ENCODE measurements at regions not wholly inside any gene's neighbourhood (a gene's known extent, or its start where the extent isn't known, plus 50 kb on each side); places are given as distances from the start of the nearest gene placed in this dataset.

DNA sequence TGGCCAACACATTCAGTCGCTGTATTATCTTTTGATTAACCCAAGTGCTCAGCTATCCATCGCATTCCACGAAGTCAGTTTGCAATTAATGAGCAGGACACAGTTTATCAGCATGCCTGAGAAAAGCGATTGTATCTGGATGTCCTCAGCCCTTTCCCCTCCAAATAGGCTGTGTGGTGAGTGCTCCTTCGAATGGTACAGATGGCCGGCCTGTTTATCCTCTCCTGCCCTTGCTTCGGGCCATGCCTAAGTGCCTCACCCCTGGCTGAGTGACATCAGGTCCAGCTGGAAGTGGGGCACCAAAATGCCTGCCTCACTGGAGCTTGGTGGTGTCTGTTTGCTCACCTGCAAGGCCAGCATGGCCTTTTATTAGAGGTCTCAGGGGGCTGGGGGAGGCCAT lies 317.3 kb downstream of the GADD45G start:
- Histone ChIP-seq H3K9ac (ENCODE audit: low read depth in 1 of 3, low read length in 3 of 3) (no peak overlapping the region), H3K36me3 (ENCODE audit: control insufficient read depth in 3 of 3, insufficient read depth in 3 of 3, low read length in 3 of 3) (no peaks in the 10 kb centered on the region), H3K27me3 (ENCODE audit: control insufficient read depth in 3 of 3, insufficient read depth in 3 of 3, low read length in 3 of 3) (no peaks in the 10 kb centered on the region), H3K27ac (ENCODE audit: low read depth, low read length) (no peak overlapping the region), H3K4me1 (ENCODE audit: control insufficient read depth in 3 of 3, insufficient read depth in 3 of 3, low read length in 3 of 3) (peaks cover 0 to 8% (median 3%) of the 10 kb centered on the region in 3 donors), H3K9me3 (ENCODE audit: control insufficient read depth in 3 of 3, low read length in 3 of 3) (no peaks in the 10 kb centered on the region), H3K4me3 (ENCODE audit: low read length in 3 of 3) (no peak overlapping the region)

DNA sequence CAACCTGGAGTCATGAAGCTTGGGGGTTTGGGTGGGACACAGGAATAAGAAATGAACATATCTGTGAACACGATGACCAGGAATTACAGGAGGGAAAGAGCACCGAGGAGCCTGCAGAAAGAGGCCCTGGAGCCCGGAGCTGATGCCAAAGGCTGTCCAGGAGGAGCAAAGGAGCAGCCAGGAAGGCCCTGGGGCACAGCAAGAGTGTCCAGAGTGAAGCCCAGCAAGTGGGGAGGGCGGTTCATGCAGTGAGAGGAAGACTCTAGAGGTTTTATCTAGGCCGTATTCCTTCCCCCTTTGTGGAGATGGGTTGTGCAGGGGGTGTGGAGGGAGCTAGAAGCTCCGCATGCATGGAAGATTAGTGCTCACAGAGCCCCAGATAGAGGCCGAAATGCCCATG lies 318.4 kb downstream of the GADD45G start:
- H3K27ac ChIP-seq (ENCODE audit: low read depth, low read length), result no peak overlapping the region
- H3K4me1 ChIP-seq (ENCODE audit: control insufficient read depth in 3 of 3, insufficient read depth in 3 of 3, low read length in 3 of 3), result peaks cover under 1 to 15% (median 6%) of the 10 kb centered on the region in 3 donors
- no peaks in the 10 kb centered on the region for H3K36me3 ChIP-seq (ENCODE audit: control insufficient read depth in 3 of 3, insufficient read depth in 3 of 3, low read length in 3 of 3)
- H3K9ac ChIP-seq (ENCODE audit: low read depth in 1 of 3, low read length in 3 of 3), result no peak overlapping the region
- no peaks in the 10 kb centered on the region for H3K9me3 ChIP-seq (ENCODE audit: control insufficient read depth in 3 of 3, low read length in 3 of 3)
- H3K4me3 ChIP-seq (ENCODE audit: low read length in 3 of 3), result no peak overlapping the region
- H3K27me3 ChIP-seq (ENCODE audit: control insufficient read depth in 3 of 3, insufficient read depth in 3 of 3, low read length in 3 of 3), result no peaks in the 10 kb centered on the region

DNA sequence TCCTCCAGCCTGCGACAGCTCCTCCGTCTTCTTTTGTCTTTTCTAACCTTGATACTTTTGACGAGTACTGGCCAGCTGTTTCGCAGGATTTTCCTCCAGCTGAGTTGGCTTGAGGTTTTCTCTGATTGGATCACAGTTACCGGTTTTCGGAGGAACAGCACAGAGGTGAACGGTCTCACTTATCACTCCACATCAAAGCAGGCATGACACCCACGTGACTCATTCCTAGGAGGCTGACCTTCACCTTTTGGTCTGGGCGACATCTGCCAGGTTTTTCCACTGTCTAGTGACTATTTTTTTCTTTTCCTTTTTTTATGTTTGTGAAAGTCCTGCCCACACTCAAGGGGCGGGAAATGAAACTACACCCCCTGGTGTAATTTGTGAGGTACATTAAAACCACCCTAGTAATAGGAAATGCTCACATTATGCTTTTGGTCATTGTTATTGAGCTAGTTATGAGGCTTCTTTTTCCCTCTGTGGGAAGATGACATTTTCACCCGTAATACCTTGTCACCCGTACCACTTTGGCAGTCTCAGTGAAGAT lies 319.2 kb downstream of the GADD45G start:
- Histone ChIP-seq H3K4me1 (ENCODE audit: control insufficient read depth in 3 of 3, insufficient read depth in 3 of 3, low read length in 3 of 3) (peaks cover 8 to 24% (median 14%) of the 10 kb centered on the region in 3 donors), H3K9ac (ENCODE audit: low read depth in 1 of 3, low read length in 3 of 3) (peak overlapping the region in 1 of 3 donors; percentile 5), H3K27me3 (ENCODE audit: control insufficient read depth in 3 of 3, insufficient read depth in 3 of 3, low read length in 3 of 3) (no peaks in the 10 kb centered on the region), H3K4me3 (ENCODE audit: low read length in 3 of 3) (no peak overlapping the region), H3K36me3 (ENCODE audit: control insufficient read depth in 3 of 3, insufficient read depth in 3 of 3, low read length in 3 of 3) (no peaks in the 10 kb centered on the region), H3K9me3 (ENCODE audit: control insufficient read depth in 3 of 3, low read length in 3 of 3) (no peaks in the 10 kb centered on the region), H3K27ac (ENCODE audit: low read depth, low read length) (no peak overlapping the region)

DNA sequence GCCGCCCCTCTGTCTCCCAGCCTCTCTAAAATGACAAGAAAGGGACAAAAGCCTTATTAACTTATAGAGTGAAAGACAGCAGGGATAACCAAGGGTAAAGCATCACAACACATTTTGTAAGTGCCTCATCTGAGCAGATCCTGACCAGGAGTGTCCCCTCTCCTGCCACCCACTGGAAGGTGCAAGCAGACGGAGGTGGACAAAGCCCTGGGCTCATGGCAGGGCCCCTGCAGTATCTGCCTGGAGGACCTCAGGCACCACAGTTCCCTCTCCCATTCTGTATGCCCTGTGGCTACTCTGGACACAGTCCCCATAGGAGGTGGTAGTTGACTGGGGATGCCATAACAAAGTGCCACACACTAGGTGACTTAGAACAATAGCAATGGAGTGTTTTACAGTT lies 319.8 kb downstream of the GADD45G start:
- no peaks in the 10 kb centered on the region for H3K9me3 ChIP-seq (ENCODE audit: control insufficient read depth in 3 of 3, low read length in 3 of 3)

DNA sequence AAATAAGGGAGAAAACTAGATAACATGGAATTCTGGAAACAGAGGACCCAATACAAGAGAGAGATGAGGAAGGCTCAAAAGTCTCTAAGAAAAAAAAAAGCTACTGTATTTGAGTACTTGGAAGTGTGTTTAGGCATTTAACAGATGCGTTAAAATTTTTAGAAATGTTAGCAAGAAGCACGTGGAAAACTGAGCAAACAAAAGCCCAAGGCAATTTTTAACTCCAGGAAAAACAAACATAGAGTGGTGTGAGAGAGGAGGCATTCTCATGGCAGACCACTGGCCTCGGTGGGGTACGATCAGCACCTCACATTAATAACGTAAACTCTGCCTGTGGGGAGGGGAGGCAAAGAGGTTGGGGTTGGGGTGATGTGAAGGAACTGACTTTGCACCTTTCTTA lies 321.4 kb downstream of the GADD45G start:
- no peaks in the 10 kb centered on the region for H3K27me3 ChIP-seq (ENCODE audit: control insufficient read depth in 3 of 3, insufficient read depth in 3 of 3, low read length in 3 of 3)
- no peak overlapping the region for H3K4me3 ChIP-seq (ENCODE audit: low read length in 3 of 3)
- no peaks in the 10 kb centered on the region for H3K9me3 ChIP-seq (ENCODE audit: control insufficient read depth in 3 of 3, low read length in 3 of 3)
- no peak overlapping the region for H3K9ac ChIP-seq (ENCODE audit: low read depth in 1 of 3, low read length in 3 of 3)
- H3K4me1 ChIP-seq (ENCODE audit: control insufficient read depth in 3 of 3, insufficient read depth in 3 of 3, low read length in 3 of 3), result peaks cover 22 to 36% (median 31%) of the 10 kb centered on the region in 3 donors
- no peak overlapping the region for H3K27ac ChIP-seq (ENCODE audit: low read depth, low read length)
- H3K36me3 ChIP-seq (ENCODE audit: control insufficient read depth in 3 of 3, insufficient read depth in 3 of 3, low read length in 3 of 3), result no peaks in the 10 kb centered on the region

More for the DNA sequence above, 319.8 kb downstream of the GADD45G start:
- Histone ChIP-seq H3K9ac (ENCODE audit: low read depth in 1 of 3, low read length in 3 of 3) (no peak overlapping the region), H3K4me1 (ENCODE audit: control insufficient read depth in 3 of 3, insufficient read depth in 3 of 3, low read length in 3 of 3) (peaks cover 13 to 26% (median 20%) of the 10 kb centered on the region in 3 donors), H3K27ac (ENCODE audit: low read depth, low read length) (no peak overlapping the region), H3K36me3 (ENCODE audit: control insufficient read depth in 3 of 3, insufficient read depth in 3 of 3, low read length in 3 of 3) (no peaks in the 10 kb centered on the region), H3K4me3 (ENCODE audit: low read length in 3 of 3) (no peak overlapping the region), H3K27me3 (ENCODE audit: control insufficient read depth in 3 of 3, insufficient read depth in 3 of 3, low read length in 3 of 3) (no peaks in the 10 kb centered on the region)

DNA sequence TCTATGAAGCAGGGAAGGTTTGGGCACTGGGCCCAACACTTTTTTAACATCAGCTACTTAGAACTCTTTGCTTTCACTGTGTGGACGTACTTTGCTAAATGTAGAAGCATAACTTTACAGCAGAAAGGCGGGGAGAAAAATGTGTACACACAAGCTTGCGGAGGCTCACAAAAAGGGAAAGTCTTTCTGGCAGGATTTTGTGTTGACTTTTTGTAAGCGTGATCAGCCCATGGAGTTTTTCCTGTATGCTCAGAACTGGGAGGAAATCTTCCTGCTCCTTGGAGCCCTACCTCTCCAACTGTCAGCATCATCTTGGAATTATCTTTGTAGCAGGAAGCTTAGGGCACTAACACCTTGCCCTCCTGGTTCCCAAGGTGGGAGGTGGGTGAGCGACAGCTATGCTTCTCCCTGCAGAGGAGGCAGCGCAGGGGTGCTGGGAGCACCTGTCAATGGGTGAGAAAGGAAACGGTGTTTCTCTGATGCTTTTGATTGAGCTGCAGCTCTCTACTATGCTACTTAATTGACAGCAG lies 321.9 kb downstream of the GADD45G start:
- no peak overlapping the region for H3K27ac ChIP-seq (ENCODE audit: low read depth, low read length)
- H3K9me3 ChIP-seq (ENCODE audit: control insufficient read depth in 3 of 3, low read length in 3 of 3), result no peaks in the 10 kb centered on the region
- H3K27me3 ChIP-seq (ENCODE audit: control insufficient read depth in 3 of 3, insufficient read depth in 3 of 3, low read length in 3 of 3), result no peaks in the 10 kb centered on the region
- no peak overlapping the region for H3K4me3 ChIP-seq (ENCODE audit: low read length in 3 of 3)
- H3K36me3 ChIP-seq (ENCODE audit: control insufficient read depth in 3 of 3, insufficient read depth in 3 of 3, low read length in 3 of 3), result no peaks in the 10 kb centered on the region
- peaks cover 22 to 36% (median 31%) of the 10 kb centered on the region in 3 donors for H3K4me1 ChIP-seq (ENCODE audit: control insufficient read depth in 3 of 3, insufficient read depth in 3 of 3, low read length in 3 of 3)
- H3K9ac ChIP-seq (ENCODE audit: low read depth in 1 of 3, low read length in 3 of 3), result no peak overlapping the region

DNA sequence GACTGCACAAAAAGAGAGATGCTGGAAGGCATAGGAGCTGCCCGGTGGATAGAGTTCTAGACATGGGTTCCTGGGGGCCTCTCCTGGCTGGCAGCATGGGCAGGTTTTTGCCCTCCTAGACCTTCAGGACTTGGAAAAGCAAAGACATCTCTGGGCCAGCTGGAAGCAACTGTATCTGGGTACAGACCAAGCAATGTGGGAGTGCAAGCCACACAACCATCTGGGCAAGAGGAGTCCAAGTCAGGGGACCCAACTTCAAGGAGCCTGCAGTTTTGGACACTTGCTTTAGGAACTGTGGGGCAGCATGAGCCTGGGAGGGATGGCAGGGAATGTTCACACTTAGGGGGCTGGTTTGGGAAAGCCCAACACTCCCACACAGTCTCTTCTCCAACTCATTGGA lies 323.3 kb downstream of the GADD45G start:
- no peaks in the 10 kb centered on the region for H3K9me3 ChIP-seq (ENCODE audit: control insufficient read depth in 3 of 3, low read length in 3 of 3)

DNA sequence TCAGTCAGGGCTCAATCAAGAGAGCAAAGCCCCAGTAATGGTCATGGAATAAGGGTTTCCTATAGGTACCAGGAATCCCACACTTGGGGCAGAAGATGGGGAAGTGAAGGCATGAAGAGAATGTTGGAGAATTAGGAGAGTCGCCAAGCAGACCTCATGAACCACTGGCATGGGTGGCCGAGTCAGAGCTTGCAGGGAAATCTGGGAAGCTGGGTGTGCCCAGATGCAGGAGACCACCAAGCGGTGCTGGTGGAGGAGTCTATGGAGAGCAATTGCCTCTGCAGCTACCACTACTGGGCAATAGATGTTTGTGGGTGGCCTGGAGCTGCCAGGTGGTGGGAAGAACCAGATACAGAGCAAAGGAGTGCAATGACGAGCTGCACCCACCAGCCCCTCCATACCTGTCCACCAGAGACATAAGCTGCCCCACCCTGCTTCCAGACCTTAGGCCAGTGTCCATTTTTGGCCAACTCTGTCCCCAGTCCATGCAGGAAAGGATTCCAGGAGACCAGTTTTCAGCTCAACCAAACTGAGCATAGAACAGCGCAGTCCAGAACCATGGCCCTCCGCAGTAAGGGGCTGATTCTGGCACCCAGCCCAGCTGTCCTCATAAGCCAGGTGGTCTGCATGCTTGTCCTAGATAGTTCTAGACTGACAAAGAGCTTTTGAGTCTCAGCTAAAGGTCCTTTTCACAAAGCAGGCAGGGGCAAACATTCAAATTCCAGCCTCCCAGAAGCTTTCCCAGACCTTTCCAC lies 323.9 kb downstream of the GADD45G start:
- Histone ChIP-seq H3K36me3 (ENCODE audit: control insufficient read depth in 3 of 3, insufficient read depth in 3 of 3, low read length in 3 of 3) (no peaks in the 10 kb centered on the region), H3K9me3 (ENCODE audit: control insufficient read depth in 3 of 3, low read length in 3 of 3) (no peaks in the 10 kb centered on the region), H3K27me3 (ENCODE audit: control insufficient read depth in 3 of 3, insufficient read depth in 3 of 3, low read length in 3 of 3) (no peaks in the 10 kb centered on the region), H3K4me3 (ENCODE audit: low read length in 3 of 3) (no peak overlapping the region), H3K27ac (ENCODE audit: low read depth, low read length) (no peak overlapping the region), H3K4me1 (ENCODE audit: control insufficient read depth in 3 of 3, insufficient read depth in 3 of 3, low read length in 3 of 3) (peaks cover 22 to 36% (median 31%) of the 10 kb centered on the region in 3 donors), H3K9ac (ENCODE audit: low read depth in 1 of 3, low read length in 3 of 3) (no peak overlapping the region)

More for the DNA sequence above, 323.3 kb downstream of the GADD45G start:
- no peaks in the 10 kb centered on the region for H3K36me3 ChIP-seq (ENCODE audit: control insufficient read depth in 3 of 3, insufficient read depth in 3 of 3, low read length in 3 of 3)
- peaks cover 22 to 36% (median 31%) of the 10 kb centered on the region in 3 donors for H3K4me1 ChIP-seq (ENCODE audit: control insufficient read depth in 3 of 3, insufficient read depth in 3 of 3, low read length in 3 of 3)
- H3K27me3 ChIP-seq (ENCODE audit: control insufficient read depth in 3 of 3, insufficient read depth in 3 of 3, low read length in 3 of 3), result no peaks in the 10 kb centered on the region
- H3K27ac ChIP-seq (ENCODE audit: low read depth, low read length), result no peak overlapping the region
- no peak overlapping the region for H3K4me3 ChIP-seq (ENCODE audit: low read length in 3 of 3)
- no peak overlapping the region for H3K9ac ChIP-seq (ENCODE audit: low read depth in 1 of 3, low read length in 3 of 3)

DNA sequence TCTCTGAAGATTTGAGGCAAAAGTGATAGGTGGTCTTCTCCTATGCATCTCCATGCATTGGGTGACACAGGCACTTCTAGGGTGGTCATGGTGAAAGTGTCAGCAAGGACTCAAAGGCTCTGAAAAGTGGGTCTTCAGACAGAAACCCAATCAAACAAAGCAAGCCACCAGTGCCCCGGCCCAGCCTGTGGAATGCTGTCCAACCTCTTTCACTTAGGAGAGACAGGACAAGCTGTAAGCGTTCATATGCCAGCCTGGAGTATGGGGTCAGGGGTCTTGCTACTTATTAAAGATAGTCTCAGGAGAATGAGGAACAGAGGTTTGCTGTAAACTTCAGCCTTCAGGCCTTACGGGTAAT lies 324.5 kb downstream of the GADD45G start:
- Histone ChIP-seq H3K4me3 (ENCODE audit: low read length in 3 of 3) (no peak overlapping the region), H3K36me3 (ENCODE audit: control insufficient read depth in 3 of 3, insufficient read depth in 3 of 3, low read length in 3 of 3) (no peaks in the 10 kb centered on the region), H3K9ac (ENCODE audit: low read depth in 1 of 3, low read length in 3 of 3) (peak overlapping the region in 1 of 3 donors; percentile 25), H3K9me3 (ENCODE audit: control insufficient read depth in 3 of 3, low read length in 3 of 3) (no peaks in the 10 kb centered on the region), H3K27ac (ENCODE audit: low read depth, low read length) (no peak overlapping the region), H3K4me1 (ENCODE audit: control insufficient read depth in 3 of 3, insufficient read depth in 3 of 3, low read length in 3 of 3) (peaks cover 22 to 31% (median 27%) of the 10 kb centered on the region in 3 donors), H3K27me3 (ENCODE audit: control insufficient read depth in 3 of 3, insufficient read depth in 3 of 3, low read length in 3 of 3) (no peaks in the 10 kb centered on the region)

Measured in skeletal muscle tissue (tissue), 3 donors.